ENCODE measurements at regions not wholly inside any gene's neighbourhood (a gene's known extent, or its start where the extent isn't known, plus 50 kb on each side); places are given as distances from the start of the nearest gene placed in this dataset.

DNA sequence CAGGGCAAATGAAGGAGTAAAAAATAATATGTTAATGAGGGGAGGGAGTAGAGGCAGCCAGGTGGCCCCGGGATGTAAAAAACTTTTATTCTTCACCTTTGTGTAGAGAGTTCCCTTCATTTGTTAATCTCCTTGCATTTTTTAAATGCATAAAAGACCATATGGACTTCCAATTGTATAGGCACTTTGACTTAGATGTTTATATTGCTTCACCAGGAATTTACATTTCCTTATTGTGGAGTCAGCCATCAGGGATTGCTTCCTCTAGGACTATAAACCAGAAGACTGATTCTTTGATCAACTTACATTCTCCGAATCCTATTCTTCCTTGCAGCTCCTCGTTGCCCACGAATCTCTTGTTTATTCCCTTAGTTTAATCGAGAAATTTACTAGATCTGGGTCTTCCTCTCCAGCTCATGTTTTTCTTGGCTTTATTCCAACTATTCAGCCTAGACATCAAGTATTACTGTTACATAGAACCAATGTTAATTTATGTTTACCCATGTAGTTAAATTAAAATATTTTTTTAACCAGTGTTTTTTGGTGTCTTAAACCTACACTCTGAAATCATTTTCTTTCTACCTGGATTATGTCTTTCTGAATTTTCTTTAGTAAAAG is 1187.0 kb upstream of the SLC10A2 start:
- DNase-seq (ENCODE audit: low read depth, low spot score) (no peak), ATAC-seq (no peak)
- ChIA-PET CTCF (no interaction called here), RAD21 (ENCODE audit: low non-redundant PET in 1 of 2, low total read pairs in 2 of 2, uncharacterized antibody in 2 of 2, unreplicated experiment in 2 of 2) (no interaction called here), POLR2A (no interaction called here)
- H4K20me1 ChIP-seq (ENCODE audit: insufficient read depth), result no peaks in the 10 kb centered on the region
- H3K4me3 ChIP-seq (replicated peaks in 1 of 2; ENCODE audit: low read depth in 1 of 2, low read length in 2 of 2), result no peak overlapping the region
- no peaks in the 10 kb centered on the region for H3K4me1 ChIP-seq (ENCODE audit: control insufficient read depth in 1 of 2, insufficient read depth in 2 of 2, low read length in 2 of 2)
- H3K27ac ChIP-seq (ENCODE audit: low read depth, low read length), result no peak overlapping the region
- no peak overlapping the region for H3K9ac ChIP-seq (ENCODE audit: low read length)
- no peaks in the 10 kb centered on the region for H3K9me3 ChIP-seq (ENCODE audit: control insufficient read depth in 1 of 2, insufficient read depth in 1 of 2, low read depth in 1 of 2, low read length in 2 of 2)
- no peak overlapping the region for H2AFZ ChIP-seq (ENCODE audit: low read depth, low read length, poor library complexity, severe bottlenecking)
- H3K9me2 ChIP-seq (ENCODE audit: insufficient read depth), result no peaks in the 10 kb centered on the region; the same call in 1 of the 2 replicates
- BruUV-seq (replicated peaks), result no TSS peak
- H3K36me3 ChIP-seq (ENCODE audit: control insufficient read depth in 1 of 2, insufficient read depth in 2 of 2, low read length in 2 of 2), result no peaks in the 10 kb centered on the region
- H3K27me3 ChIP-seq (ENCODE audit: insufficient read depth, low read length), result no peaks in the 10 kb centered on the region
- H3K79me2 ChIP-seq (ENCODE audit: insufficient read depth, low read length), result no peaks in the 10 kb centered on the region
- intact Hi-C loops (cut with micrococcal nuclease), result no loop called here
- no peak overlapping the region for H3K4me2 ChIP-seq (ENCODE audit: low read length)
- no peak for TF ChIP-seq POLR2AphosphoS5 (IDR thresholded peaks at IDR 0.05; ENCODE audit: low read depth, low read length)
- TF ChIP-seq SP1 (IDR thresholded peaks at IDR 0.05; ENCODE audit: low read depth), result no peak
- no peak for TF ChIP-seq SIN3A (IDR thresholded peaks at IDR 0.05; ENCODE audit: low read depth)
- no peak for TF ChIP-seq POLR2A (IDR thresholded peaks at IDR 0.05; ENCODE audit: borderline replicate concordance, extremely low read depth, insufficient read depth, insufficient read length)
- no peak for TF ChIP-seq CBX3 (IDR thresholded peaks at IDR 0.05; ENCODE audit: low read depth)
- TF ChIP-seq ZFX (IDR thresholded peaks at IDR 0.05), result no peak
- TF ChIP-seq, protein P1, sequence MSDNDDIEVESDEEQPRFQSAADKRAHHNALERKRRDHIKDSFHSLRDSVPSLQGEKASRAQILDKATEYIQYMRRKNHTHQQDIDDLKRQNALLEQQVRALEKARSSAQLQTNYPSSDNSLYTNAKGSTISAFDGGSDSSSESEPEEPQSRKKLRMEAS (IDR thresholded peaks at IDR 0.05), result no peak

GRCh38 chr13:104251931-104252330 is 1185.7 kb upstream of the SLC10A2 start:
- Histone ChIP-seq H3K9me3 (ENCODE audit: control insufficient read depth in 1 of 2, insufficient read depth in 1 of 2, low read depth in 1 of 2, low read length in 2 of 2) (no peaks in the 10 kb centered on the region), H3K9me2 (ENCODE audit: insufficient read depth) (no peaks in the 10 kb centered on the region; the same call in 1 of the 2 replicates), H3K79me2 (ENCODE audit: insufficient read depth, low read length) (no peaks in the 10 kb centered on the region), H3K9ac (ENCODE audit: low read length) (no peak overlapping the region), H4K20me1 (ENCODE audit: insufficient read depth) (no peaks in the 10 kb centered on the region), H3K4me1 (ENCODE audit: control insufficient read depth in 1 of 2, insufficient read depth in 2 of 2, low read length in 2 of 2) (no peaks in the 10 kb centered on the region), H3K36me3 (ENCODE audit: control insufficient read depth in 1 of 2, insufficient read depth in 2 of 2, low read length in 2 of 2) (no peaks in the 10 kb centered on the region), H3K27ac (ENCODE audit: low read depth, low read length) (no peak overlapping the region), H3K27me3 (ENCODE audit: insufficient read depth, low read length) (no peaks in the 10 kb centered on the region), H2AFZ (ENCODE audit: low read depth, low read length, poor library complexity, severe bottlenecking) (no peak overlapping the region), H3K4me2 (ENCODE audit: low read length) (no peak overlapping the region), H3K4me3 (replicated peaks in 1 of 2; ENCODE audit: low read depth in 1 of 2, low read length in 2 of 2) (no peak overlapping the region)
- no TSS peak for BruUV-seq (replicated peaks)
- ChIA-PET CTCF (no interaction called here), RAD21 (ENCODE audit: low non-redundant PET in 1 of 2, low total read pairs in 2 of 2, uncharacterized antibody in 2 of 2, unreplicated experiment in 2 of 2) (no interaction called here), POLR2A (no interaction called here)
- ATAC-seq (no peak), DNase-seq (ENCODE audit: low read depth, low spot score) (no peak)
- intact Hi-C loops (cut with micrococcal nuclease), result no loop called here
- TF ChIP-seq CBX3 (IDR thresholded peaks at IDR 0.05; ENCODE audit: low read depth), result no peak

Data from HCT116 (cell line).